ENCODE measurements at regions not wholly inside any gene's neighbourhood (a gene's known extent, or its start where the extent isn't known, plus 50 kb on each side); places are given as distances from the start of the nearest gene placed in this dataset.

DNA sequence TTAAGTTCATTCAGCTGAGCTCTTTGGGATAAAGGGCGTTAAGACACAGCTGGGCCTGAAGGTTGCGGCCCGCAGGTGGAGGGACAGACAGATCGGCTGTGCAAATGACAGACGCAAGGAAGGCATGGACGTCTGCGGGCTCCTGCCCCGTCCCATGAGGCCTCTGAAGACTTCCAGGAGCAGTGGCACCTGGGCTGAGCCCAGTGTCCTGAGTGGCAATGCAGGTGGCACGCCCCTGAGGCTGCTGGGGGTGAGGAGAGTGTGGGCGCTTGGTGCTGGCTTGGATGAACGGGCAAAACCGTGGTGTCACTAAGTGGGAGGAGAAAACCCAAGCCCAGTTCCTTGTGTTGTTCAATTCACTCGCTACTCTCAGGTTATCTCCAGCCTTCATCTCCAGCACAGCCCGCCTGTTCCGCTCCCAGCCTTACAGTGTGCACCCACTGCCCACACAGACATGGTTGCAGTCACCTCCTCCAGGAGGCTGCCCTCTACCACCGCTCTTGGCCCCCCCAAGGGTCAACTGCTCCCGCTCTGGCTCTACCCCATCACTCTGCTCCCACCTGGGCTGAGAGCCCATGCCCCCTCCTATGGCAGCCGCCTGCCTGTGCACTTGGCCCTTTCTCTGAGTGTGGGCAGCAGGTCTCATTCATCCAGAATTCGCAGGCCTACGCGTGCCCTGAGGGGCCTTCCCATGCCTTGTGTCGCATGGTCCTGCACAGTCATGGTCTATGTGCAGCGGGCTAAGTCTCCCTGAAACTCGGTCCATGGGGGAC, 50.3 kb downstream of the PTGR3 start:
- Histone ChIP-seq H3K27ac (ENCODE audit: low read depth in 2 of 2, low read length in 2 of 2) (no peak overlapping the region), H3K9me3 (ENCODE audit: control insufficient read depth in 2 of 2, low read length in 2 of 2) (no peaks in the 10 kb centered on the region), H3K4me3 (ENCODE audit: low read length in 2 of 2) (no peak overlapping the region), H3K4me1 (ENCODE audit: control insufficient read depth in 2 of 2, insufficient read depth in 2 of 2, low read length in 2 of 2) (no peaks in the 10 kb centered on the region), H3K27me3 (ENCODE audit: control insufficient read depth in 2 of 2, insufficient read depth in 2 of 2, low read length in 2 of 2) (no peaks in the 10 kb centered on the region), H3K36me3 (ENCODE audit: control insufficient read depth in 2 of 2, insufficient read depth in 2 of 2, low read length in 2 of 2) (no peaks in the 10 kb centered on the region), H3K9ac (ENCODE audit: low read depth in 1 of 2, low read length in 2 of 2) (no peak overlapping the region)

DNA sequence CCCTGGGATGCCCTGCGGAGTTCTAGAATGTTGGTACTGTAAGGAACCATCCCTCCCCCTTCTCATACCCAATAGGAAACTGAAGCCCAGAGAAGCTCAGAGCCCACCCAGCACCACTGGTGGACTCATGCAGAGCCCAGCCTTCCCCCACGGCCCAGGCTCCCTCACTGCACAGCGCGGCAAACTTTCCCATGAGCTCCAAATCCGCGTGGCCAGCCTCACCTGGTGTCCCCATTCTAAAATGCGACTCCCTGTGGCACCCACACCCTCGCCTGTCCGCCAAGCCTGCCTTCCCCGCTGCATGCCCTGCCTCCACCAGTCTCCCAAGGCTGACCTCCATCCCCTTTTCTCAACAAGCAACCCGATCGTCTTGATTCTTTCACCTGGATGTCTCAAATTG, 51.1 kb downstream of the PTGR3 start:
- H3K27me3 ChIP-seq (ENCODE audit: control insufficient read depth in 2 of 2, insufficient read depth in 2 of 2, low read length in 2 of 2) = no peaks in the 10 kb centered on the region
- no peak overlapping the region for H3K27ac ChIP-seq (ENCODE audit: low read depth in 2 of 2, low read length in 2 of 2)
- no peak overlapping the region for H3K9ac ChIP-seq (ENCODE audit: low read depth in 1 of 2, low read length in 2 of 2)
- no peak overlapping the region for H3K4me3 ChIP-seq (ENCODE audit: low read length in 2 of 2)
- no peaks in the 10 kb centered on the region for H3K9me3 ChIP-seq (ENCODE audit: control insufficient read depth in 2 of 2, low read length in 2 of 2)
- no peaks in the 10 kb centered on the region for H3K36me3 ChIP-seq (ENCODE audit: control insufficient read depth in 2 of 2, insufficient read depth in 2 of 2, low read length in 2 of 2)
- H3K4me1 ChIP-seq (ENCODE audit: control insufficient read depth in 2 of 2, insufficient read depth in 2 of 2, low read length in 2 of 2) = no peaks in the 10 kb centered on the region

DNA sequence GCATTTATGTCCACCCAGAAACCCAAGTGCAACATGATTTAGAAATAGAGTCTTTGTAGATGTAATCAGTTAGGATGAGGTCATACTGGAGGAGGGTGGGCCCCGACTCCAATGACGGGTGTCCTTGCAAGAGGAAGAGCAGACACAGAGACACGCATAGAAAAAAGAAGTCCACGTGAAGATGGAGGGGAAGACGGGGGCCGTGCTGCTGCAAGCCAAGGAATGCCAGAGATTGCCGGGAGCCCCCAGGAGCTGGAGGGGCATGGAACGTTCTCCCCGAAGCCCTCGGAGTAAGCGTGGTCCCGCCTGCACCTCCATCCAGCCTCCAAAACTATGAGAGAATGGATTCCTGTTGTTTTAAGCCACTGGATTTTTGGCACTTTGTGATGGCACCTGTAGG, 51.6 kb downstream of the PTGR3 start:
- H3K27ac ChIP-seq (ENCODE audit: low read depth in 2 of 2, low read length in 2 of 2) = no peak overlapping the region
- H3K27me3 ChIP-seq (ENCODE audit: control insufficient read depth in 2 of 2, insufficient read depth in 2 of 2, low read length in 2 of 2) = no peaks in the 10 kb centered on the region

DNA sequence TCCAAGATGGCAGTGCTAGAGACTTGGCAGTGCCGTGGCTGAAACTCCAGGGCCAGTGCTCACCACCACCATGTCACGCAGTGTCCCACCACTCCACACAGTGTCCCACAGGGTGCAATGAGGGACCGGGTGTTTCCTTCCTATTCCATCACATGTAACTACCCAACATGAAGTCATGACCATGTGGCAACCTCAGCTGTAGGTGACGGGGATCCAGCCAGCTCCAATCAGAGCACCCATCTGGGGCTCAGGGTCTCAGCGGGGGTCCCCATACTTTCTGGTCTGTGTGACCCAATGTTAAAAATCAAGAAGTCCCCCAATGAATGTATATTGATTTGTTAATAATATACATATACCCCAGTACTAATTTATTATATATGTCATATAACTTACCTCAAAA, 52.1 kb downstream of the PTGR3 start:
- no peak overlapping the region for H3K4me3 ChIP-seq (ENCODE audit: low read length in 2 of 2)
- H3K4me1 ChIP-seq (ENCODE audit: control insufficient read depth in 2 of 2, insufficient read depth in 2 of 2, low read length in 2 of 2) = no peaks in the 10 kb centered on the region
- H3K27me3 ChIP-seq (ENCODE audit: control insufficient read depth in 2 of 2, insufficient read depth in 2 of 2, low read length in 2 of 2) = no peaks in the 10 kb centered on the region
- no peaks in the 10 kb centered on the region for H3K36me3 ChIP-seq (ENCODE audit: control insufficient read depth in 2 of 2, insufficient read depth in 2 of 2, low read length in 2 of 2)
- no peak overlapping the region for H3K9ac ChIP-seq (ENCODE audit: low read depth in 1 of 2, low read length in 2 of 2)
- no peaks in the 10 kb centered on the region for H3K9me3 ChIP-seq (ENCODE audit: control insufficient read depth in 2 of 2, low read length in 2 of 2)
- no peak overlapping the region for H3K27ac ChIP-seq (ENCODE audit: low read depth in 2 of 2, low read length in 2 of 2)

More for the DNA sequence above, 51.6 kb downstream of the PTGR3 start:
- H3K9me3 ChIP-seq (ENCODE audit: control insufficient read depth in 2 of 2, low read length in 2 of 2) = no peaks in the 10 kb centered on the region
- no peak overlapping the region for H3K4me3 ChIP-seq (ENCODE audit: low read length in 2 of 2)
- no peaks in the 10 kb centered on the region for H3K4me1 ChIP-seq (ENCODE audit: control insufficient read depth in 2 of 2, insufficient read depth in 2 of 2, low read length in 2 of 2)
- H3K36me3 ChIP-seq (ENCODE audit: control insufficient read depth in 2 of 2, insufficient read depth in 2 of 2, low read length in 2 of 2) = no peaks in the 10 kb centered on the region
- H3K9ac ChIP-seq (ENCODE audit: low read depth in 1 of 2, low read length in 2 of 2) = no peak overlapping the region

DNA sequence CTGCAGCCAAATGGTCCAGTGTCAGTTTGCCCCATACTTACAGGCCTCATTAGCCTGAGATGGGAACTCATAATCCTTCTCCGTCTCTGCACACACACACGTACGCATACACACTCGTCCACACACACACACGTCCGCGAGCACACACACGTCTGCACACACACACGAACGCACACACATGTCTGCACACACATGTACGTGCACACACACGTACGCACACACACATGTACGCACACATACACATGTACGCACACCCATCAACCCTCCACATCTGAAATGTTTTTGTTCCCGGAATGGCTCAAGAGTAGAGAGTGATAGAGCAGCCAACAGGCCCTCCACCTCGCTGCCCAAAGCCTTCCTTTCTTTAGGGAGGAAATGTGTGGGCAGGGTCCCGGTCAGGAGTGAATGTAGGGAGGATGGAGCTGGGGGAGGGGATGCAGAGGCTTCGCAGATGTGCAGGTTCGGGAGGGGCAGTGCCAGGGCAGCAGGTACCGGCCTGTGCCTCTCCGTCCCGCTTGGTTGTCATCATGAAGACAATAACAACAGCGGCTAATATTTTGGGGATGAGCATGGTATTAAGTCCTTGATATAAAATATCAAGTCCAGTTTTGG, 52.7 kb downstream of the PTGR3 start:
- H3K27me3 ChIP-seq (ENCODE audit: control insufficient read depth in 2 of 2, insufficient read depth in 2 of 2, low read length in 2 of 2) = no peaks in the 10 kb centered on the region
- H3K9ac ChIP-seq (ENCODE audit: low read depth in 1 of 2, low read length in 2 of 2) = no peak overlapping the region
- no peaks in the 10 kb centered on the region for H3K36me3 ChIP-seq (ENCODE audit: control insufficient read depth in 2 of 2, insufficient read depth in 2 of 2, low read length in 2 of 2)
- no peak overlapping the region for H3K27ac ChIP-seq (ENCODE audit: low read depth in 2 of 2, low read length in 2 of 2)
- H3K4me1 ChIP-seq (ENCODE audit: control insufficient read depth in 2 of 2, insufficient read depth in 2 of 2, low read length in 2 of 2) = no peaks in the 10 kb centered on the region
- H3K4me3 ChIP-seq (ENCODE audit: low read length in 2 of 2) = no peak overlapping the region
- H3K9me3 ChIP-seq (ENCODE audit: control insufficient read depth in 2 of 2, low read length in 2 of 2) = no peaks in the 10 kb centered on the region

DNA sequence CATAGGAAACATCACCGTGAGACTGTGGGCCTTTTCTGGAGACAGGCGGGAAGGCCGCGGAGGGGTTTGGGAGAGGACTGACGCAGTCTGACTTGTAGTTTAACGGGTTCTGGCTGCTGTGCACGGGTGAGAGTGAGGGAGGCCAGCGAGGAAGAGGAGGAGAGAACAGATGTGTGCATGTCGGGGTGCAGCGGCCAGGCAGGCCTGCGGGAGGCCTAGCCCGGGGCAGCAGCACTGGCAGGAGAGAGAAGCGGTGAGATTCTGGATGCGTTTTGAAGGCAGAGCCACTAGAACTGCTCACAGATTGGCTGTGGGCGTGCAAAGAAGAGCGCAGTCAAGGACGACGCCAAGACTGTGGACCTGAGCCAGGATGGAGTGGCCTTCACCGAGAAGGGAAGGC, 53.9 kb downstream of the PTGR3 start:
- H3K9ac ChIP-seq (ENCODE audit: low read depth in 1 of 2, low read length in 2 of 2) = no peak overlapping the region
- H3K36me3 ChIP-seq (ENCODE audit: control insufficient read depth in 2 of 2, insufficient read depth in 2 of 2, low read length in 2 of 2) = no peaks in the 10 kb centered on the region
- no peak overlapping the region for H3K4me3 ChIP-seq (ENCODE audit: low read length in 2 of 2)
- H3K27me3 ChIP-seq (ENCODE audit: control insufficient read depth in 2 of 2, insufficient read depth in 2 of 2, low read length in 2 of 2) = no peaks in the 10 kb centered on the region
- no peak overlapping the region for H3K27ac ChIP-seq (ENCODE audit: low read depth in 2 of 2, low read length in 2 of 2)
- H3K9me3 ChIP-seq (ENCODE audit: control insufficient read depth in 2 of 2, low read length in 2 of 2) = no peaks in the 10 kb centered on the region
- no peaks in the 10 kb centered on the region for H3K4me1 ChIP-seq (ENCODE audit: control insufficient read depth in 2 of 2, insufficient read depth in 2 of 2, low read length in 2 of 2)

DNA sequence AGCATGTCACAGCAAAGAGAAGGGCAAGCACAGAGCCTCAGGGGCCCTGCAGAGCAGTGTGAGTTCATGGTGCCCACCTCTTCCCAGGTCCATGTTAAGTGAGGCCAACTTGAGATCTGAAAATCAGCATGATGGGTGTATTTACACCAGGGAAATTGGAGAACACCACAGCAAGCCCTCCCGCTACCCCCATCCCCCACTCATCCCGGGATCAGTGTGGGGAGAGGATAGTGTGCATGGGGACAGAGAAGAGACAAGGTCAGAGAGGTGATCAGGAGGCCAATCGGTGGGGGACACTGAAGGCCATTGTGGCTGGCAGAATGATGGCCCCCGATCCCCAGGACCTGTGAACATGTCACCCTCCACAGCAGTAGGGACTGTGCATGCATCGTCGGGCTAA, 54.7 kb downstream of the PTGR3 start:
- Histone ChIP-seq H3K27ac (ENCODE audit: low read depth in 2 of 2, low read length in 2 of 2) (no peak overlapping the region), H3K9me3 (ENCODE audit: control insufficient read depth in 2 of 2, low read length in 2 of 2) (no peaks in the 10 kb centered on the region), H3K4me1 (ENCODE audit: control insufficient read depth in 2 of 2, insufficient read depth in 2 of 2, low read length in 2 of 2) (no peaks in the 10 kb centered on the region), H3K36me3 (ENCODE audit: control insufficient read depth in 2 of 2, insufficient read depth in 2 of 2, low read length in 2 of 2) (no peaks in the 10 kb centered on the region), H3K9ac (ENCODE audit: low read depth in 1 of 2, low read length in 2 of 2) (no peak overlapping the region), H3K4me3 (ENCODE audit: low read length in 2 of 2) (no peak overlapping the region), H3K27me3 (ENCODE audit: control insufficient read depth in 2 of 2, insufficient read depth in 2 of 2, low read length in 2 of 2) (no peaks in the 10 kb centered on the region)

DNA sequence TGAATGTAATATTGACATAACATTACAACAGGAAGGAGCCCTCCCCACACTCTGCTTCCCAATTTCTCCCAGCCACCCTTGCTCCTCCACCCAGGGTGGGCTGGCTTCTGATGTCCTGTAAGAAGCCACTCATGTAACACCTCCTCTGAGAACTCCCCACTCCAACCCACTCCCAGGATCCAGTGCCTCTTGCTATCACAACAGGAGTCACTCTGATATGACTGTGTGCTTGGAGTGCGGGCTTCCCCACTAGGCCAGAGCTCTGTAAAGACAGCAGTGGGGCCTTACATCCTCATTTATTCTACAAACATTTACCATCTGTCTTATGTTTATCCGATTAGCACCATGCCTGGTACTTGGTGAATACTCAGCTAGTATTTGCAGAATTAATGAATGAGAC, 65.1 kb downstream of the PTGR3 start:
- H3K27me3 ChIP-seq (ENCODE audit: control insufficient read depth in 2 of 2, insufficient read depth in 2 of 2, low read length in 2 of 2) = no peaks in the 10 kb centered on the region
- H3K9ac ChIP-seq (ENCODE audit: low read depth in 1 of 2, low read length in 2 of 2) = no peak overlapping the region
- peaks cover 0 to 4% of the 10 kb centered on the region in 2 donors for H3K9me3 ChIP-seq (ENCODE audit: control insufficient read depth in 2 of 2, low read length in 2 of 2)
- no peak overlapping the region for H3K27ac ChIP-seq (ENCODE audit: low read depth in 2 of 2, low read length in 2 of 2)
- no peaks in the 10 kb centered on the region for H3K36me3 ChIP-seq (ENCODE audit: control insufficient read depth in 2 of 2, insufficient read depth in 2 of 2, low read length in 2 of 2)
- no peak overlapping the region for H3K4me3 ChIP-seq (ENCODE audit: low read length in 2 of 2)
- H3K4me1 ChIP-seq (ENCODE audit: control insufficient read depth in 2 of 2, insufficient read depth in 2 of 2, low read length in 2 of 2) = no peaks in the 10 kb centered on the region

DNA sequence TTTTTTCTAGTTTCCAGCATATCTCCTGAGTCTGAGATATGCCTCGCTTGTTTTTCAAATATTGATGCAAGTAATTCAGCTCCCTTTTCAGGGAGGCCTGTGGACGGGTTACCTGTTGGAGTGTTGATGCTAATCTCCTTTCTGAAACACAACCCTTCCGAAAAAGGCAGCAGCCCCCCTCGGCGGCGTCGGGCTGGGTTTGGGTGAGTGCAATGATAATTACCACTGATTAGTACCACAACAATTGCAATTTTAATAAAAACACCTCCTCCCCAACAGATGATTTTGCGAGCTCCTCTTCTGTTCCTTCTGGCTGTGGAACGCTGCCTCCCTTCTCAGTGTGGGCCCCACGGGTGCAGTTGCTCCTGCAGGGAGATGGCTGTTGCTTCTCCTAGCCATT, 66.3 kb downstream of the PTGR3 start:
- Histone ChIP-seq H3K4me1 (ENCODE audit: control insufficient read depth in 2 of 2, insufficient read depth in 2 of 2, low read length in 2 of 2) (no peaks in the 10 kb centered on the region), H3K27me3 (ENCODE audit: control insufficient read depth in 2 of 2, insufficient read depth in 2 of 2, low read length in 2 of 2) (no peaks in the 10 kb centered on the region), H3K9ac (ENCODE audit: low read depth in 1 of 2, low read length in 2 of 2) (no peak overlapping the region), H3K9me3 (ENCODE audit: control insufficient read depth in 2 of 2, low read length in 2 of 2) (peaks cover 0 to 4% of the 10 kb centered on the region in 2 donors), H3K36me3 (ENCODE audit: control insufficient read depth in 2 of 2, insufficient read depth in 2 of 2, low read length in 2 of 2) (no peaks in the 10 kb centered on the region), H3K4me3 (ENCODE audit: low read length in 2 of 2) (no peak overlapping the region), H3K27ac (ENCODE audit: low read depth in 2 of 2, low read length in 2 of 2) (no peak overlapping the region)

DNA sequence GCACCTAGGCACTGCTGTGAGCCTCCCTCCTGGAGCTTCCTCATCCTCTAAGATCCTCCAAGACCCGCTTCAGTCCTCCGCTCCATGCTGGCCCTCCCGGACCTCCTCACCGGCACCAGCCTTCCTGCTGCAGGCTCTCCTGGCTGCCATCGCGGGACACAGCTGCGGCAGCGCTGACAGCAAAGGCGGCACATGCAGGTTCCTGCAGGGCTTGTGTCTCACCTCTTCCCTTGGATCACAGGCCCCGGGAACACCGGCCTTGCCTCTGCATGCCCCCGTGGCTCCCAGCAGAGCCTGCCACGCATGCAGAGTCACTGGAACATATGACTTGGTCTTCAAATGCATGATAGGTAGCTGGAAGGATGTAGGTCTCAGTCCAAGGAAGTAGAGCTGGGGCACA, 67.2 kb downstream of the PTGR3 start:
- Histone ChIP-seq H3K9me3 (ENCODE audit: control insufficient read depth in 2 of 2, low read length in 2 of 2) (peaks cover 0 to under 1% of the 10 kb centered on the region in 2 donors), H3K4me3 (ENCODE audit: low read length in 2 of 2) (no peak overlapping the region), H3K27me3 (ENCODE audit: control insufficient read depth in 2 of 2, insufficient read depth in 2 of 2, low read length in 2 of 2) (no peaks in the 10 kb centered on the region), H3K36me3 (ENCODE audit: control insufficient read depth in 2 of 2, insufficient read depth in 2 of 2, low read length in 2 of 2) (no peaks in the 10 kb centered on the region), H3K4me1 (ENCODE audit: control insufficient read depth in 2 of 2, insufficient read depth in 2 of 2, low read length in 2 of 2) (no peaks in the 10 kb centered on the region), H3K9ac (ENCODE audit: low read depth in 1 of 2, low read length in 2 of 2) (no peak overlapping the region), H3K27ac (ENCODE audit: low read depth in 2 of 2, low read length in 2 of 2) (no peak overlapping the region)
